HG03342 (cell line): ENCODE measurements at regions not wholly inside any gene's neighbourhood (a gene's known extent, or its start where the extent isn't known, plus 50 kb on each side); places are given as distances from the start of the nearest gene placed in this dataset.
A peak's percentile ranks its signal among the peaks of the same experiment; 100 is the strongest.

ENCODE experiments used
- ATAC-seq: cut with Tn5 transposase; IDR thresholded peaks from one replicate; pipeline ENCODE4 v1.9.1; 2021; ENCODE audit warnings: mild to moderate bottlenecking, moderate library complexity; ENCODE audit not compliant: unreplicated experiment

DNA sequence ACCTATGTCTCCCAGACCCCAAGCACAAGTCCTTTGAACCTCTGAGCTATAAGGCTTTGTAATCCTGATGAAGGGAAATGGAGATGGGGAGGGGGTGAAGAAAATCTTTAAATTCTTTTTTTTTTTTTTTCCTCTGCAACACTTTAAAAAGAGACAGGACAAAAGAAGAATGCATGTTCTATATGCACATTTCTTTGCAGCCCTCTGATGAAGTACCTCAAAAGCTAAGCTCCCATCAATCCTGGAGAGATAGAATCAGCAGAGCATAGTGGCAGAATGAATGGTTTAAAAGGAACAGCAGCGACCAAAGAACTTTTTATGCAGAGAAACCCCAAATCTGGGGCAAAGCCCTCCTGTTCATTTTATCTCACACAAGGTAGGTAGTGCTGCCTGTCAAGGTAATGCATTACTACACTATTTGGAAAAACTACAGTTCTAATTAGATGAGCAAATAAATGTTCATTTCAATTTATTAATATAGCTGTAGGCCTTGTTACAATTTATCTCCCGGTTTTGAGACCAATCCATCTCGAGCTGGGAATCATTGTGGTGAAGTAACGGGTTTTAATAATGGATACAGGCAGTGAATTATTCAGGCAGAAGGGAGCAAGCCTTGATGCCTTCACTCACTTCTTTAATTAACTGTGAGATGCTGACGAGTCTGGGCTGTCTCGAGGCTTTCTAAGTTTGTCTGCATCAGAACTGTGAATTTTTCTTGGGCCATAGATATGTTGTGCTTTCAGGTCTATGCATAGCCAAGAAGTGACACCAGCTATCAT lies 173.5 kb upstream of the ZNF608 start:
- ATAC-seq: no peak

- ATAC-seq: peak; percentile 94
Measured at GRCh38 chr5:124920909-124921666, 174.6 kb upstream of the ZNF608 start.

DNA sequence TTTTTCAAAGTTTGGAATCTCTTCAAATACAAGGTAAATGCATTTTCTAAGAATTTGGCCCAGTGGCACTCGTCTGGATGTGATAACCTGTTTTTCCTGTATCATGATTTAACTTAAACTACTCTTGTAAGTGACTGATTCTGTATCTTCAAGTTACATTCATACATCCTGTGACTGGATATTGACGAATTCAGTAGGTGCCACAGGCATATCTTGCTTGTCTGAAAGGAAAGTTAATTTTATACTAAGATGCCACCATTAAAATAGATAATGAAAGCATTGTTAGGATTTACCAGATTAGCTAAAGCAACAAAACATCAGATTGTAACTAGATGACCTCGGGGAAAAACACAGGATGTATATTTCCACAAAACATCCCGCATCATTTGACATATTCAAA lies 175.3 kb upstream of the ZNF608 start:
- peak; percentile 22 for ATAC-seq

- no peak for ATAC-seq
Measured at GRCh38 chr5:124922255-124922975, 176.0 kb upstream of the ZNF608 start.

DNA sequence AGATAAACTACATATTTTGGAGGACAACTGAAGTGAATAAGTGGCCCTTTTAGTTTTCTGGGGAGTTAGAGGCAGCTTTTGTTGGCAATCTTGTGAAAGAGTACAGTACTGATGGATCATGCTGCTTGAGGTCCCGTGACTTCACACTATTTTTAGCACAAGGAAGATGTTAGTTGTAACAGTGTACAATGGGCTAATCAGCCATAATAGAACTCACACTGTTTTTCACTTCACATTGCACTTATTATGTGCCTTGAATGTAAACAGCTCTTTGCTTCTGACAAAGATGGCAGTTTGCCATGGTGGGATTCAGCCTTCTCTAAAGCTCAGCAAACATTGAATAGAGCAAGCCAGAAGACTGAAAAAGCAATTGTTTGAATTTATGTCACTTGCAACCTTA lies 176.7 kb upstream of the ZNF608 start:
- no peak for ATAC-seq

DNA sequence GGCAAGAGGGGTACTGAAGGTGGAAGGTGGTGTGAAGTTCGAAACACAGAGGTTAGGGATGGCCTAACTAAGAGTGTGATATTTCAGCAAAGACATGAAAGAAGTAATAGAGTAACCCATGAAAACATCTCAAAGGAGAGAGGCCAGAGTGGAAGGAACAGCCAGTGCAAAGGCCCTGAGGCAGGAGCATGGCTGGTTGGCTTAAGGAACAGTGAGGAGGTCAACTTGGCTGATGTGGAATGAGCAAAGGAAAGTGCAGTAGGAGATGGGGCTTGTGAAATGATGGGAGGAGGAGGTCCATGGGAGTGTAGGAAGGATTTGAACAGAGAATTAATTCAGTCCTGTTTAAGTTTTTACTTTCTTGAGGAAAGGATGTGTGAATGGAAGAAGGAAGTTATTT lies 178.3 kb upstream of the ZNF608 start:
- no peak for ATAC-seq

GRCh38 chr5:124927735-124928134 lies 181.3 kb upstream of the ZNF608 start:
- no peak for ATAC-seq

DNA sequence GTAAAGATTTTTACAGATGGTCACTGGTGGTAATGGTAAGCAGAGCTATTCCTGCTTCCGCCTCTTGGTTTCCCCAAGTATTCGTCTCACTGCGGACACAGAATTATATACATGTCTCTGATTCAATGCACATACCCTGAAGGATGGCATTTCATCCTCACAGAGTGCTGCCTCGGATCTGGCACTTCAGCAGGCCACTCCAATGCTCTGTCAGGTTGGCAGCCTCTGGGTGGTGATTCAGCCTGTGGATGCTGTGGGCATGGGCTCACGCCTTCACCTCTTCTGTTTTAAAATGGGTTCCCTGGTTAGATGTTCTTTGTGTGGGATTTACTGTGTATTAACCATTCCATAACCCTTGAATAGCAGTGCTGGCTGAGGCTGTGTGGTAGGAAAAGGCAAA lies 182.6 kb upstream of the ZNF608 start:
- ATAC-seq: no peak

GRCh38 chr5:124932791-124933600 lies 186.6 kb upstream of the ZNF608 start:
- ATAC-seq: no peak

DNA sequence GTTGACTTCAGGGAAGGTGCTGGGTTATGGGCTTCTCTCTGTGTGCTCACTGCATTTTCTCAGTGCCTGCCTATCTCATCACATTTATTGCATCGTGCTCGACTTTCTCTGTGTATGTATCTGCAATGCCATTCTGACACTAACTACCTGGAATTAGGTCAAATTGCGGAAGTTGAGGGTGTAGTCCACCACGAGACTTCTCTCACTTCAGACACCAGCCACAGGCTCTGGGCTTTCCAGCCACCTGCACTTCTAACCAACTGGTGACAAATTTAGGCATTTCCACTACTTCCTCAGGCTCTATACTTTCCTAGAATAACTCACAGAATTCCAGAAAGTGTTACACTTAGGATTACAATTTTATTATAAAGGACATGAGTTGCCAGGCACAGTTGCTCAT lies 188.6 kb upstream of the ZNF608 start:
- peak; percentile 81 for ATAC-seq

- peak; percentile 52 for ATAC-seq
Measured at GRCh38 chr5:124936626-124936933, 190.1 kb upstream of the ZNF608 start.

DNA sequence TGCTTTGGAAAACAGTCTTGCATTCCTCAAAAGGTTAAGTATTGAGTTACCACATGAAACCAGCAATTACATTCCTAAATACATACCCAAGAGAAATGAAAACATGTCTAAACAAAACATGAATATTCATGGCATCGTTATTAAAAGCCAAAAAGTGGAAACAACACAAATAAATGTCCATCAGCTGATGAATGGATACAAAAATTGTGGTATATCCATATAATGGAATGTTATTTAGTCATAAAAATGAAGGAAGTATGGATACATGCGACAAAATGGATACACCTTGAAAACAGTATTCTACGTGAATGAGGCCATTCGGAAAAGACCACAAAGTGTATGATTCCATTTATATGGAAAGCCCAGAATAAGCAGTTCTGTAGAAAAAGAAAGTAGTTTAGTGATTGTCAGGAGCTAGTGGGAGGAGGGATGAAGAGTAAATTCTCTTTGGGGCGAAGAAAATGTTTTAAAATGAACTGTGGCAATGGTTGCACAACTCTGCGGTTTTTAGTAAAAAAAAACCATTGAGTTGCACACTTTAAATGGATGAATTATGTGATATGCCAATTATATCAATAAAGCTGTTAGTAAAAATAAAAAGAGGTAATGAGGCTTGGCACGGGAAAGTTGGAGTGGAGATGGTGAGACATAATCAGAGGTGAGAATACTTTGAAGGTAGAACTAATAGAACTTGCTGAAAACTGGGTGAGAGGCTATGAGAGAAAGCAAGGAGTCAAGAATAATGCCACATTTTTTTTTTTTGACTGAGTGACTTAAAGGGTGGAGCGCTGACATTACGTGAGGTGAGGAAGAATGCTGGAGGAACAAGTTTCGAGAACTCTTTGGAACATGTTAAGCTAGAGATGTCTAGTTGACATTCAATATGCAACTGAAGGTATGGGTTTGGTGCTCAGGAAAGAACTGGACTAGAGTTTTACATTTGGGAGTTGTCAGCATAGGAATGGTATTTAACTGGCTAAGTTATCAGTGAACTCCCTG lies 194.9 kb upstream of the ZNF608 start:
- ATAC-seq: no peak

- ATAC-seq: no peak
Measured at GRCh38 chr5:124948062-124948753, 201.8 kb upstream of the ZNF608 start.

- ATAC-seq: no peak
Measured at GRCh38 chr5:124948754-124949275, 202.4 kb upstream of the ZNF608 start.

- ATAC-seq: no peak
Measured at GRCh38 chr5:124949862-124950261, 203.4 kb upstream of the ZNF608 start.

DNA sequence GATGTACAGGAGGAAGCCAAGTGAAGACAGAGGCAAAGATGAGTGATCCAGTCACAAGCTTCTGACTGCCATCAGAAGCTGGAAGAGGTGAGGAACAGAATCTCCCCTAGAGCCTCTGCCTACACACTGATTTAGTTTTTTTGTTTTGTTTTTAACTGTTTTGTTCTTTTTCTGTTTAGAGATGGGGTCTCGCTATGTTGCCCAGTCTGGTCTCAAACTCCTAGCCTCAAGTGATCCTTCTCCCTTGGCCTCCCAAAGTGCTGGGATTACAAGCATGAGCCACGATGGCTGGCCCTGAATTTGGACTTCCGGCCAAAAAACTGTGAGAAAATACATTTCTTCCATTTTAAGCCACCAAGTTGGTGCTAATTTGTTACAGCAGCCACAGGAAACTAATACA lies 204.7 kb upstream of the ZNF608 start:
- no peak for ATAC-seq

DNA sequence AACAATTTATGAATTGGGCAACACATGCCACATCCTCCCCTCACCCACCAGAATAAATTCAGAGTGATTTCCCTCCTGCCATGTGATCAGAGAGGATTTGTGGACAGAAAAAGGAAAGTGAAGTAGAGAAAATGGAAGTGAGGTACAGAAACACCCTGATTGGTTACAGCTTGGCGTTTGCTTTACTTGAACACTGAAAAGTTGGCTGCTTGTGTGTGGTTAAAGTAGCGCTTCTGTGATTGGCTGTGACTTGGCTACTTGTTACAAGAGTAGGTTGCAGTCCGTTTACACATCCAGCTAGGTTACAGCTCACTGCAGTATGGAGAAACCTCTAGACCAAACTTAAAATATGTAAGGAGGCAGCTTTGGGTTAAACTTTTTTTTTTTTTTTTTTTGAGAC lies 205.2 kb upstream of the ZNF608 start:
- ATAC-seq: peak; percentile 48

- peak; percentile 84 for ATAC-seq
Measured at GRCh38 chr5:124952079-124952478, 205.6 kb upstream of the ZNF608 start.

- peak; percentile 32 for ATAC-seq
Measured at GRCh38 chr5:124952566-124952965, 206.1 kb upstream of the ZNF608 start.
